Keratinocyte (primary cell): ENCODE measurements at regions not wholly inside any gene's neighbourhood (a gene's known extent, or its start where the extent isn't known, plus 50 kb on each side); places are given as distances from the start of the nearest gene placed in this dataset.

ENCODE experiments used
- CTCF ChIP-seq, 3 experiments: IDR thresholded peaks in 1 of 3; conservative IDR thresholded peaks in 1 of 3; optimal IDR thresholded peaks in 1 of 3; 2 replicates in 2 of 3; 3 replicates in 1 of 3; pipeline versions ENCODE3 to v1.5.1; 2011; ENCODE audit warnings: low read length in 3 of 3, mild to moderate bottlenecking in 3 of 3, moderate library complexity in 2 of 3, control low read depth in 1 of 3, inconsistent platforms in 1 of 3; ENCODE audit not compliant: insufficient read depth in 2 of 3; ENCODE audit errors: extremely low read depth in 1 of 3
- EZH2 ChIP-seq: IDR thresholded peaks from one replicate; pipeline ENCODE4 v1.6.1; 2012; ENCODE audit warnings: inconsistent platforms, mild to moderate bottlenecking, low read length, moderate library complexity

GRCh38 chr3:162777118-162777517 lies 1280.5 kb downstream of the OTOL1 start:
- TF ChIP-seq CTCF (optimal IDR thresholded peaks at IDR 0.05 in 1 of 3, IDR thresholded peaks at IDR 0.05 in 1 of 3, conservative IDR thresholded peaks at IDR 0.05 in 1 of 3; ENCODE audit: extremely low read depth in 1 of 3, insufficient read depth in 2 of 3, low read length in 3 of 3) (no peak), EZH2 (no peak)
